Peyer's patch (tissue), 4 donors: ENCODE measurements at regions not wholly inside any gene's neighbourhood (a gene's known extent, or its start where the extent isn't known, plus 50 kb on each side); places are given as distances from the start of the nearest gene placed in this dataset.
"Not testable (repeated sequence)": the region's sequence is repeated elsewhere in the genome, so short reads cannot be mapped to it uniquely, and the experiment has no call there.

Experiments used
- DNase-seq, 3 donors: peaks; one replicate each; pipeline ENCODE4 v3.0.0-alpha.2; 2017 to 2019
- H3K27ac ChIP-seq, 4 donors: fragments of 200-600 bp; sonication (generic); one replicate each; pipeline ENCODE4 v1.5.1; 2016 to 2019
- H3K27me3 ChIP-seq, 2 donors: fragments of 200-600 bp; sonication (generic); one replicate each; pipeline ENCODE4 v1.5.1; 2019
- H3K36me3 ChIP-seq, 3 donors: fragments of 200-600 bp; sonication (generic); one replicate each; pipeline ENCODE4 v1.5.1; 2016 to 2019
- H3K4me1 ChIP-seq, 4 donors: fragments of 200-600 bp; sonication (generic); one replicate each; pipeline ENCODE4 v1.5.1; 2016 to 2019
- H3K4me3 ChIP-seq, 4 donors: fragments of 200-600 bp; sonication (generic); 1 replicate in 3 of 4; 2 replicates in 1 of 4; pipeline ENCODE4 v1.5.1; 2016 to 2019; ENCODE audit warnings: mild to moderate bottlenecking in 1 of 4
- H3K9me3 ChIP-seq, 4 donors: fragments of 200-600 bp; sonication (generic); one replicate each; pipeline ENCODE4 v1.5.1; 2016 to 2019; ENCODE audit warnings: mild to moderate bottlenecking in 1 of 4
- POLR2A ChIP-seq, 2 donors: fragments of 450-650 bp; IDR thresholded peaks; one replicate each; pipeline ENCODE4 v1.5.1; 2017; ENCODE audit warnings: antibody characterized with exemption in 2 of 2, mild to moderate bottlenecking in 2 of 2, moderate library complexity in 2 of 2
- TF ChIP-seq, protein P1 (sequence below), 6 experiments: fragments of 450-650 bp in 4 of 6; fragments of 200-600 bp in 2 of 6; sonication (generic) in 1 of 6; IDR thresholded peaks; one replicate each; pipeline ENCODE4 v1.5.1; 2017 to 2019; ENCODE audit warnings: antibody characterized with exemption in 6 of 6, mild to moderate bottlenecking in 3 of 6, moderate library complexity in 1 of 6

DNA sequence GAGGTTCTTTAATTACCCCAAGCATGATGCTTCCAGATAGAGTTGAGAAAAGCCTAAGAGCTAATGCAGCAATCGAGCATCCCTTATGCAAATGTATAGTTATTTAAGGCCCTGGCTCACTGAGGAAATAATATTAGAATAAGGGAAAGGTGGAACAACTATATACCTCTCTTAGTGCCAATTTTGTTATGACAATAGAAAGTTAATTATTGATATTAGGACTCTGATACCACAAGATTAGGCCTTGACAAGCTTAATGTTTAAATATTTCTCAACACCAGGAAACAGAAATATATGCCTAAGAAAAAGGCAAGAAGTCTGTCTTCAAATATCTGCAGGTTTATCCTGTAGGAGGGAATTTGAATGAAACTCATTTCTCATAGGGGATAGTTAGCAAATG lies 371.0 kb downstream of the PRELID2 start:
- Histone ChIP-seq H3K36me3 (no peaks in the 10 kb centered on the region), H3K4me1 (peaks cover 0 to 5% (median 2%) of the 10 kb centered on the region in 4 donors), H3K27me3 (no peaks in the 10 kb centered on the region), H3K27ac (peak overlapping the region in 1 of 4 donors; percentile 44), H3K9me3 (no peaks in the 10 kb centered on the region), H3K4me3 (no peak overlapping the region)
- DNase-seq: no peak
- TF ChIP-seq, protein P1, sequence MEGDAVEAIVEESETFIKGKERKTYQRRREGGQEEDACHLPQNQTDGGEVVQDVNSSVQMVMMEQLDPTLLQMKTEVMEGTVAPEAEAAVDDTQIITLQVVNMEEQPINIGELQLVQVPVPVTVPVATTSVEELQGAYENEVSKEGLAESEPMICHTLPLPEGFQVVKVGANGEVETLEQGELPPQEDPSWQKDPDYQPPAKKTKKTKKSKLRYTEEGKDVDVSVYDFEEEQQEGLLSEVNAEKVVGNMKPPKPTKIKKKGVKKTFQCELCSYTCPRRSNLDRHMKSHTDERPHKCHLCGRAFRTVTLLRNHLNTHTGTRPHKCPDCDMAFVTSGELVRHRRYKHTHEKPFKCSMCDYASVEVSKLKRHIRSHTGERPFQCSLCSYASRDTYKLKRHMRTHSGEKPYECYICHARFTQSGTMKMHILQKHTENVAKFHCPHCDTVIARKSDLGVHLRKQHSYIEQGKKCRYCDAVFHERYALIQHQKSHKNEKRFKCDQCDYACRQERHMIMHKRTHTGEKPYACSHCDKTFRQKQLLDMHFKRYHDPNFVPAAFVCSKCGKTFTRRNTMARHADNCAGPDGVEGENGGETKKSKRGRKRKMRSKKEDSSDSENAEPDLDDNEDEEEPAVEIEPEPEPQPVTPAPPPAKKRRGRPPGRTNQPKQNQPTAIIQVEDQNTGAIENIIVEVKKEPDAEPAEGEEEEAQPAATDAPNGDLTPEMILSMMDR (IDR thresholded peaks at IDR 0.05): no peak
- no peak for TF ChIP-seq POLR2A (IDR thresholded peaks at IDR 0.05)

DNA sequence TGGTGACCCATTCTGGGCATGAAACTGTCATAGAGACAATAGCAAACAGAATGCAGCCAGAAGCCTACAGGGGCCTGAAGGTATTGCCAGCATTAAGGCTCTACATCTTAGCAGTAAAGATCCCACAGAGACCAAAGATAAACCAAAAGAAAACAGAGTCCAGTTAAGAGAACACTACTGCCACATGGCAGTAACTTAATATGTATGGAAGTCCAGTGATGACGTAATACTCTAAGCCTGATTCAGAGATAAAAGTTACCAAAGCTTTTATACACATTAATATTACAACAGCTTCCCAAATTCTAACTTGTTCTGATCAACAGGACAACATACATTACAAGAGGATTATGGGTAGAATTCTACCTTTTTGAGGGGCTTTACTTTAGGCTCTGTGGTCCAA lies 371.5 kb downstream of the PRELID2 start:
- H3K36me3 ChIP-seq: no peaks in the 10 kb centered on the region
- H3K4me1 ChIP-seq: peaks cover 0 to 5% (median 2%) of the 10 kb centered on the region in 4 donors
- H3K4me3 ChIP-seq: no peak overlapping the region
- peak overlapping the region in 1 of 4 donors; percentile 17 for H3K27ac ChIP-seq
- no peaks in the 10 kb centered on the region for H3K27me3 ChIP-seq
- no peaks in the 10 kb centered on the region for H3K9me3 ChIP-seq
- no peak for DNase-seq
- no peak for TF ChIP-seq POLR2A (IDR thresholded peaks at IDR 0.05)
- TF ChIP-seq, protein P1 (IDR thresholded peaks at IDR 0.05): peak in 1 of 6 experiments; percentile 8

DNA sequence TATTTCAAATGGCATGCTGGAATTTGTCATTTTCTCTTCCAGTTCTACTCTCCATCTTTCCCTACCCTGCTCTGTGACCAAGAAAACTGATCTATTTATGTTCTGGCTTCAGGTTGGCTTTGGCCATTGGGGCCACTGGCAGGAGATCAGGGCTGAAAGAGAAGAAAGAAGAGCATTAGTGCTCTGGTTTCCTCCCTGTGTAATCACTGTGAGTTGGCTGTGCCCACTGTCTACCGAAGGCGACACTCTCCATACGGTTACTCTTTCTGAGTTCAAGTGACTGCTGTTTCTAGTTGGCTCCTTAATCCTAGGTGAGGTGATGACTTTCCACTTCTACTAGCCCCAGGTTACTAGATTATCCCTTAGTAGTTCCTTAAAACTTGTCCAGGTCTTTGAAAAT lies 372.6 kb downstream of the PRELID2 start:
- Histone ChIP-seq H3K4me1 (peaks cover 0 to 5% (median 2%) of the 10 kb centered on the region in 4 donors), H3K9me3 (no peaks in the 10 kb centered on the region), H3K27me3 (no peaks in the 10 kb centered on the region), H3K36me3 (no peaks in the 10 kb centered on the region), H3K4me3 (no peak overlapping the region), H3K27ac (no peak overlapping the region)
- no peak for TF ChIP-seq POLR2A (IDR thresholded peaks at IDR 0.05)
- DNase-seq: no peak

DNA sequence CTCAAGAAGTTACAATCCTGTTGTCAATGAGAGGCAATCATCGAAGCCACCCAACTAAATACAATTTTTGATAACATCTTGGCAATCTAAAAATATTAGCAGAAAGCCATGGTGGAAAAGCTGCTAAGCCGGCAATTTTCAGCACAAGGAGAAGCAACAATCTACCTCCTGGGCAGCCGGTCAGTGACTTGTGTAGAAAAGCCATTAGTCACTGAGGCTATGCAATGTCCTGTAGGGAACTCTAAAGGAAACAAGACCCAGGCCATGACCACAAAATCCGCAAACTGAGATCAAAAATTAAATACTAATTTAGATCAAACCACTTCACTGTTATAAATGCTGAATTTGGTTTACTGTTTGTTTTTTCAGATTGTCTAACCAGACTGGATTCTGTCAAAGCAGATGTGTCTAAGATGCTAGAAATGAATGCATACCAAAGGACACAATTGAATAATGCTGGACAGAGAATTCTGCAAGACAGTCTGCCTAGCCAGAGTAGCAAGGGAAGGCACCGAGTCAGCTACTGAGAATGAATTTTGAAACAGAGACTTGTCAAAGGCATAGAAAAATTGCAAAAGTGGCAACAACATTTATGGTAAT lies 384.8 kb downstream of the PRELID2 start:
- no peaks in the 10 kb centered on the region for H3K4me1 ChIP-seq
- no peak overlapping the region for H3K27ac ChIP-seq
- H3K27me3 ChIP-seq: no peaks in the 10 kb centered on the region
- no peaks in the 10 kb centered on the region for H3K36me3 ChIP-seq
- DNase-seq: no peak
- no peak overlapping the region for H3K4me3 ChIP-seq
- TF ChIP-seq, protein P1 (IDR thresholded peaks at IDR 0.05): no peak
- no peak for TF ChIP-seq POLR2A (IDR thresholded peaks at IDR 0.05)
- no peaks in the 10 kb centered on the region for H3K9me3 ChIP-seq

DNA sequence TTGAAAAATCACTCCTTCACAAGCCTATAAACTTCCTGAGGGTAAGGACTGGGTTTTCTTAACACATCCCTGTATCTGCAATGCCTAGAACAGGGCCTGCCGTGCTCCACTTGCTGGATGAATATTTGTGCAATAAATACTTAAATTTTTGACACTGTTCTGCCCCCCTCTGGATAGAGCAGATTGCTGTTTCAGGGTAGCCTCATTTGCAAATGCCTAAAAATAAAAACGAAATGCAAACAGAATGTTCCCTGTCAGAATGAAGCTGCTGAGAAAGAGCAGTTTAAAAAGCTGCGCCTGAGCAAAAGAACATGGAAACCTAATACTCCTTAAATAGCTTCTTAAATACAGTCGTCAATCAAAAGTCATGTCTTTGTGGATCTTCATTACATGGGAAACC lies 385.3 kb downstream of the PRELID2 start:
- Histone ChIP-seq H3K27ac (no peak overlapping the region), H3K36me3 (no peaks in the 10 kb centered on the region), H3K27me3 (no peaks in the 10 kb centered on the region), H3K9me3 (no peaks in the 10 kb centered on the region), H3K4me3 (no peak overlapping the region), H3K4me1 (no peaks in the 10 kb centered on the region)
- TF ChIP-seq, protein P1 (IDR thresholded peaks at IDR 0.05): no peak
- TF ChIP-seq POLR2A (IDR thresholded peaks at IDR 0.05): no peak
- no peak for DNase-seq

DNA sequence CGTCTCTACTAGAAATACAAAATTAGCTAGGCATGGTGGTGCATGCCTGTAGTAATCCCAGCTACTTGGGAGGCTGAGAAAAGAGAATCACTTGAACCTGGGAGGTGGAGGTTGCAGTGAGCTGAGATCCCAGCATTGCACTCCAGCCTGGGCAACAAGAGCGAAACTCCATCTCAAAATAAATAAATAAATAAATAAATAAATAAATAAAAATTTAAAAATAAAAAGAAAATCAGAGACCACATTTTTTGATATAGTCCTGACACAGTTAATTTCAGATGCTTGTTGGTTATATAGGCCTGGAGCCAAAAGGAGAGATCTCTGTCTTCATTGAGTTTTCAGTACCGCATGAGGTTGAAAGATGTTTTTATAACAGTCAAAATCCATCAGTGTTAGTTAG lies 388.3 kb downstream of the PRELID2 start:
- not testable (repeated sequence) for H3K36me3 ChIP-seq, H3K4me3 ChIP-seq, H3K4me1 ChIP-seq, H3K27me3 ChIP-seq, DNase-seq, H3K9me3 ChIP-seq, H3K27ac ChIP-seq

DNA sequence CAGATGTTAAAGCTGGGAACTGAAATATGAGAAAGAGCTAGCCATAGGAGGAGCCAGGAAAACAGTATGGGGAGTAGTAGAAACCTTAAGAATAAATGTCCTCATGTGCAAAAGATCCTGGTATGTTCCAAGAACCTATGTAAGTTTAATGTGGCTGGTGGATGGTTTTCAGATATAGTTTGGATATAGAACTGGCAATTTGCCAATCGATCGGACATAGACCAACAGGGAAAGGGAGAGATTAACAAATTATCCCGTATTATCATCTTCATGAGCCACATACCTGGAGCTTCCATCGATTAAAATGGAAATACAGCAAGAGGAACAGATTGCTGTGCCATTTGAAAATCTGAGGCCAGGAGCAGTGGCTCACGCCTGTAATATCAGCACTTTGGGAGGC lies 388.7 kb downstream of the PRELID2 start:
- H3K36me3 ChIP-seq: no peaks in the 10 kb centered on the region
- no peak overlapping the region for H3K4me3 ChIP-seq
- H3K4me1 ChIP-seq: no peaks in the 10 kb centered on the region
- no peak for DNase-seq
- TF ChIP-seq, protein P1 (IDR thresholded peaks at IDR 0.05): no peak
- no peak for TF ChIP-seq POLR2A (IDR thresholded peaks at IDR 0.05)
- no peak overlapping the region for H3K27ac ChIP-seq
- no peaks in the 10 kb centered on the region for H3K27me3 ChIP-seq
- no peaks in the 10 kb centered on the region for H3K9me3 ChIP-seq
